PC-9 (cell line): ENCODE measurements at regions not wholly inside any gene's neighbourhood (a gene's known extent, or its start where the extent isn't known, plus 50 kb on each side); places are given as distances from the start of the nearest gene placed in this dataset.

Experiments
- BruUV-seq: library from RNA; stranded (reverse); fragments of 400-500 nt; replicated peaks from 2 replicates; lab custom pipeline; 2021; lab: Mats Ljungman, UMichigan
- CTCF ChIA-PET: fragments of 300-600 bp; sonication (Branson Sonifier 250); formaldehyde crosslinking; loops from one replicate; lab custom pipeline; 2022; ENCODE audit warnings: antibody characterized with exemption; lab: Charles Lee
- POLR2A ChIA-PET: fragments of 300-600 bp; sonication (Branson Sonifier 250); formaldehyde crosslinking; loops from one replicate; lab custom pipeline; 2022; ENCODE audit warnings: antibody characterized with exemption; ENCODE audit not compliant: unreplicated experiment; lab: Charles Lee
- DNase-seq, 2 experiments: peaks; one replicate each; pipeline versions ENCODE4 v3.0.0 to v3.0.0-alpha.2; 2015 to 2022; ENCODE audit warnings: mixed read lengths in 1 of 2
- H2AFZ ChIP-seq: fragments of 200-600 bp; sonication (generic); 2 replicates; pipeline ENCODE4 v1.8.1; 2017; ENCODE audit warnings: antibody characterized with exemption
- H3F3A ChIP-seq: fragments of 200-600 bp; sonication (generic); 2 replicates; pipeline ENCODE4 v1.8.1; 2017; ENCODE audit warnings: antibody characterized with exemption, mild to moderate bottlenecking, low read depth; ENCODE audit not compliant: insufficient read depth
- H3K27ac ChIP-seq: fragments of 200-600 bp; sonication (generic); 2 replicates; pipeline ENCODE4 v1.6.1; 2016; ENCODE audit warnings: mixed run types
- H3K27me3 ChIP-seq: fragments of 200-600 bp; sonication (generic); 2 replicates; pipeline ENCODE4 v1.6.1; 2016; ENCODE audit warnings: low read depth, mixed run types; ENCODE audit not compliant: insufficient read depth
- H3K36me3 ChIP-seq: fragments of 200-600 bp; sonication (generic); 2 replicates; pipeline ENCODE4 v1.6.1; 2016; ENCODE audit warnings: low read depth, mixed run types
- H3K4me1 ChIP-seq: fragments of 200-600 bp; sonication (generic); replicated peaks from 2 replicates; pipeline ENCODE4 v1.6.1; 2016; ENCODE audit warnings: mixed run types; ENCODE audit not compliant: insufficient read depth
- H3K4me2 ChIP-seq: fragments of 200-600 bp; sonication (generic); 2 replicates; pipeline ENCODE4 v1.6.1; 2017; ENCODE audit warnings: mixed run types
- H3K4me3 ChIP-seq: fragments of 200-600 bp; sonication (generic); 2 replicates; pipeline ENCODE4 v1.6.1; 2016; ENCODE audit warnings: mixed run types
- H3K79me2 ChIP-seq: fragments of 200-600 bp; sonication (generic); 2 replicates; pipeline ENCODE4 v1.6.1; 2017; ENCODE audit warnings: low read depth, mixed run types
- H3K9me2 ChIP-seq: fragments of 200-600 bp; sonication (generic); 2 replicates; pipeline ENCODE4 v1.8.1; 2017; ENCODE audit warnings: mild to moderate bottlenecking; ENCODE audit not compliant: insufficient read depth
- H3K9me3 ChIP-seq: fragments of 200-600 bp; sonication (generic); 2 replicates; pipeline ENCODE4 v1.8.1; 2016; ENCODE audit warnings: low read depth; ENCODE audit not compliant: insufficient read depth
- H4K20me1 ChIP-seq: fragments of 200-600 bp; sonication (generic); 2 replicates; pipeline ENCODE4 v1.8.1; 2017; ENCODE audit not compliant: insufficient read depth
- EZH2 ChIP-seq: fragments of 200-600 bp; sonication (generic); IDR thresholded peaks from 2 replicates; pipeline ENCODE4 v1.8.0; 2017; ENCODE audit warnings: antibody characterized with exemption, low read depth
- intact Hi-C: fragments of 100-400 bp; cut with micrococcal nuclease; formaldehyde crosslinking; loops from one replicate; pipeline ENCODE4 v1.10.0; 2022; ENCODE audit not compliant: unreplicated experiment
- TF ChIP-seq, protein P1 (sequence below): fragments of 200-600 bp; sonication (generic); conservative IDR thresholded peaks from 2 replicates; pipeline ENCODE4 v1.6.1; 2017; ENCODE audit warnings: mixed run types, antibody characterized with exemption, mild to moderate bottlenecking, moderate library complexity

DNA sequence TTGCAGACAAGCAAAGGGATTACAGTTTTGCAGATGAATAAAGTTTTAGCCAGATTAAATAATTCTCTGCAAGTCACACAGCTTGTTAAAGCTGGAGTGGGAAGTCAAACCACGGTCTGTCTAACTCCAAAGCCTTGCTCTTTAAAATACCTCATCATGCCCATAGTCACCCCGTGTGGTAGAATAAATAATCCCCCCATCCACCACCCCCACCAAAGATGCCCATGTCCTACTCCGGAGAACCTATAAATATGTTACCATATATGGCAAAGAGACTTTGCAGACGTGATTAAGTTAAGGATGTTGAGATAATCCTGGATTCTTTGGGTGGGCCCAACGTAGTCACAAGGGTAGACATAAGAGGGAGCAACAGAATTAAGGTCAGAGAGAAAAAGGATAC lies 118.7 kb downstream of the BEND2 start:
- Histone ChIP-seq H3K36me3 (no peaks in the 10 kb centered on the region), H2AFZ (no peak overlapping the region), H3K9me2 (no peaks in the 10 kb centered on the region), H3K4me3 (no peak overlapping the region), H3K4me2 (no peak overlapping the region), H3K4me1 (peaks cover 17% of the 10 kb centered on the region), H3K27ac (no peak overlapping the region), H3F3A (peaks cover 9% of the 10 kb centered on the region; the same call in 1 of the 2 replicates), H3K79me2 (no peaks in the 10 kb centered on the region), H3K9me3 (no peaks in the 10 kb centered on the region), H4K20me1 (no peaks in the 10 kb centered on the region), H3K27me3 (no peaks in the 10 kb centered on the region)
- CTCF ChIA-PET, result no interaction called here
- TF ChIP-seq, protein P1, sequence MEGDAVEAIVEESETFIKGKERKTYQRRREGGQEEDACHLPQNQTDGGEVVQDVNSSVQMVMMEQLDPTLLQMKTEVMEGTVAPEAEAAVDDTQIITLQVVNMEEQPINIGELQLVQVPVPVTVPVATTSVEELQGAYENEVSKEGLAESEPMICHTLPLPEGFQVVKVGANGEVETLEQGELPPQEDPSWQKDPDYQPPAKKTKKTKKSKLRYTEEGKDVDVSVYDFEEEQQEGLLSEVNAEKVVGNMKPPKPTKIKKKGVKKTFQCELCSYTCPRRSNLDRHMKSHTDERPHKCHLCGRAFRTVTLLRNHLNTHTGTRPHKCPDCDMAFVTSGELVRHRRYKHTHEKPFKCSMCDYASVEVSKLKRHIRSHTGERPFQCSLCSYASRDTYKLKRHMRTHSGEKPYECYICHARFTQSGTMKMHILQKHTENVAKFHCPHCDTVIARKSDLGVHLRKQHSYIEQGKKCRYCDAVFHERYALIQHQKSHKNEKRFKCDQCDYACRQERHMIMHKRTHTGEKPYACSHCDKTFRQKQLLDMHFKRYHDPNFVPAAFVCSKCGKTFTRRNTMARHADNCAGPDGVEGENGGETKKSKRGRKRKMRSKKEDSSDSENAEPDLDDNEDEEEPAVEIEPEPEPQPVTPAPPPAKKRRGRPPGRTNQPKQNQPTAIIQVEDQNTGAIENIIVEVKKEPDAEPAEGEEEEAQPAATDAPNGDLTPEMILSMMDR, result no peak
- TF ChIP-seq EZH2, result no peak
- no TSS peak for BruUV-seq
- no peak for DNase-seq
- intact Hi-C loops, result no loop called here
- POLR2A ChIA-PET, result interaction anchor here (0.7 kb wide), 1 partner anchor 244 kb away, joined by 6 read pairs; no protein-coding TSS in a partner anchor

DNA sequence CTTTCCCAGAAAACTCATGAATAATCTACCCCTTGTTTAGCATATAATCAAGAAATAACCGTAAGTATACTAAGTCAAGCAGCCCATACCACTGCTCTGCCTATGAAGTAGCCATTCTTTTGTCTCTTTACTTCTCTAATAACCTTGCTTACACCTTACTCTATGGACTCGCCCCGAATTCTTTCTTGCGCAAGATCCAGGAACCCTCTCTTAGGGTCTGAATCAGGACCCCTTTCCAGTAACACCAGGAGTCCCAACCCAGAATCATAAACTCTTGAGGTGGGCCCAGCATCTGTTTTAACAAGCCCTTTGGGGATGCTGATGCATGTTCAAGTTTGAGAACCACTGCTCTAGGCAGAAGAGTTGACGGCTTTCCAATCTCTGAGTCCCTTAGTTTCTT lies 119.6 kb downstream of the BEND2 start:
- intact Hi-C loops, result no loop called here

GRCh38 chrX:18099745-18100144 lies 120.9 kb downstream of the BEND2 start:
- Histone ChIP-seq H3K27me3 (no peaks in the 10 kb centered on the region), H3K4me3 (no peak overlapping the region), H3F3A (peaks cover 9% of the 10 kb centered on the region; the same call in 1 of the 2 replicates), H3K4me1 (peaks cover 17% of the 10 kb centered on the region), H3K9me3 (no peaks in the 10 kb centered on the region), H4K20me1 (no peaks in the 10 kb centered on the region), H3K4me2 (peak overlapping the region; percentile 50), H3K27ac (peak overlapping the region; percentile 71), H3K9me2 (no peaks in the 10 kb centered on the region), H3K79me2 (no peaks in the 10 kb centered on the region), H3K36me3 (no peaks in the 10 kb centered on the region), H2AFZ (no peak overlapping the region)
- DNase-seq, result peak in 1 of 2 experiments; percentile 81
- intact Hi-C loops, result no loop called here
- CTCF ChIA-PET, result no interaction called here
- POLR2A ChIA-PET, result no interaction called here
- no TSS peak for BruUV-seq
- no peak for TF ChIP-seq EZH2
- TF ChIP-seq, protein P1, result no peak

More for the DNA sequence above, 119.6 kb downstream of the BEND2 start:
- H3K4me3 ChIP-seq, result no peak overlapping the region
- TF ChIP-seq, protein P1, result no peak
- TF ChIP-seq EZH2, result no peak
- POLR2A ChIA-PET, result no interaction called here
- DNase-seq, result no peak
- H3K4me2 ChIP-seq, result no peak overlapping the region
- no TSS peak for BruUV-seq
- H3K27me3 ChIP-seq, result no peaks in the 10 kb centered on the region
- no peaks in the 10 kb centered on the region for H4K20me1 ChIP-seq
- peaks cover 9% of the 10 kb centered on the region; the same call in 1 of the 2 replicates for H3F3A ChIP-seq
- H3K9me3 ChIP-seq, result no peaks in the 10 kb centered on the region
- CTCF ChIA-PET, result no interaction called here
- no peak overlapping the region for H2AFZ ChIP-seq
- no peaks in the 10 kb centered on the region for H3K9me2 ChIP-seq
- H3K27ac ChIP-seq, result no peak overlapping the region
- H3K4me1 ChIP-seq, result peaks cover 17% of the 10 kb centered on the region
- H3K36me3 ChIP-seq, result no peaks in the 10 kb centered on the region
- no peaks in the 10 kb centered on the region for H3K79me2 ChIP-seq
